ENCODE measurements at regions not wholly inside any gene's neighbourhood (a gene's known extent, or its start where the extent isn't known, plus 50 kb on each side); places are given as distances from the start of the nearest gene placed in this dataset.

GRCh38 chr6:12348530-12349511 lies 58.7 kb downstream of the EDN1 start:
- H3K36me3 ChIP-seq (ENCODE audit: insufficient read depth, low read length) = no peaks in the 10 kb centered on the region; the same call in 1 of the 2 replicates
- 0 out of 2 replicates have a peak, but pooled peaks cover 4% of the 10 kb centered on the region for H3K9me3 ChIP-seq (ENCODE audit: low read length)
- H4K20me1 ChIP-seq (ENCODE audit: insufficient read depth, low read length) = no peaks in the 10 kb centered on the region
- H3K9ac ChIP-seq (ENCODE audit: low read length) = no peak overlapping the region
- no peak overlapping the region for H3K27ac ChIP-seq (ENCODE audit: low read depth, low read length, poor library complexity, severe bottlenecking)
- H3F3A ChIP-seq (ENCODE audit: insufficient read depth, low read length) = no peaks in the 10 kb centered on the region
- TF ChIP-seq CTCF (IDR thresholded peaks at IDR 0.05; ENCODE audit: low read length) (no peak), EZH2 (IDR thresholded peaks at IDR 0.05; ENCODE audit: borderline replicate concordance, low read length) (no peak)
- H3K4me1 ChIP-seq (ENCODE audit: insufficient read depth, low read length, severe bottlenecking) = no peaks in the 10 kb centered on the region
- no peaks in the 10 kb centered on the region for H3K27me3 ChIP-seq (ENCODE audit: insufficient read depth, low read length)
- H3K4me3 ChIP-seq (ENCODE audit: low read depth, low read length, poor library complexity, severe bottlenecking) = no peak overlapping the region
- no peaks in the 10 kb centered on the region for H3K79me2 ChIP-seq (ENCODE audit: insufficient read depth, low read length)
- H2AFZ ChIP-seq (ENCODE audit: low read length) = no peak overlapping the region
- no peaks in the 10 kb centered on the region for H3K9me2 ChIP-seq (ENCODE audit: low read depth, low read length)
- no peak overlapping the region for H3K4me2 ChIP-seq (ENCODE audit: low read length)

DNA sequence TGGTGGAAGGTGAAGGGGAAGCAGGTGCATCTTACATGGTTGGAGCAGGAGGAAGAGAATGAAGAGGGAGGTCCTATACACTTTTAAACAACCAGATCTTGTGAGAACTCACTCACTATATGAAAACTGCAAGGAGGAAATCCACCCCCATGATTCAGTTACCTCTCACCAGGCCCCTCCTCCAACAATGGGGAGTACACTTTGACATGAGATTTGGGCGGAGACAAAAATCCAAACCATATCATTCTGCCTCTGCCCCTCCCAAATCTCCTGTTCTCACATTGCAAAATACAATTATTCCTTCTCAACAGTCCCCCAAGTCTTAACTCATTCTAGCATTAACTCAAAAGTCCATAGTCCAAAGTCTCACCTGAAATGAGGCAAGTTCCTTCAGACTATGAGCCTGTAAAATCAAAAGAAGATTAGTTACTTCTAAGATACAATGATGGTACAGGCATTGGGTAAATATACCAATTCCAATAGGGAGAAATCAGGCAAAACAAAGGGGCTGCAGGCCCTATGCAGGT lies 60.5 kb downstream of the EDN1 start:
- TF ChIP-seq CTCF (IDR thresholded peaks at IDR 0.05; ENCODE audit: low read length) (no peak), EZH2 (IDR thresholded peaks at IDR 0.05; ENCODE audit: borderline replicate concordance, low read length) (no peak)
- Histone ChIP-seq H3K79me2 (ENCODE audit: insufficient read depth, low read length) (no peaks in the 10 kb centered on the region), H3K9me3 (ENCODE audit: low read length) (0 out of 2 replicates have a peak, but pooled peaks cover 4% of the 10 kb centered on the region), H3F3A (ENCODE audit: insufficient read depth, low read length) (no peaks in the 10 kb centered on the region), H3K9me2 (ENCODE audit: low read depth, low read length) (no peaks in the 10 kb centered on the region), H3K27ac (ENCODE audit: low read depth, low read length, poor library complexity, severe bottlenecking) (no peak overlapping the region), H3K9ac (ENCODE audit: low read length) (no peak overlapping the region), H3K27me3 (ENCODE audit: insufficient read depth, low read length) (no peaks in the 10 kb centered on the region), H2AFZ (ENCODE audit: low read length) (no peak overlapping the region), H3K36me3 (ENCODE audit: insufficient read depth, low read length) (no peaks in the 10 kb centered on the region; the same call in 1 of the 2 replicates), H3K4me3 (ENCODE audit: low read depth, low read length, poor library complexity, severe bottlenecking) (no peak overlapping the region), H4K20me1 (ENCODE audit: insufficient read depth, low read length) (no peaks in the 10 kb centered on the region), H3K4me2 (ENCODE audit: low read length) (no peak overlapping the region), H3K4me1 (ENCODE audit: insufficient read depth, low read length, severe bottlenecking) (no peaks in the 10 kb centered on the region)

GRCh38 chr6:12351672-12352071 lies 61.5 kb downstream of the EDN1 start:
- H3K4me2 ChIP-seq (ENCODE audit: low read length) = no peak overlapping the region
- H3K27me3 ChIP-seq (ENCODE audit: insufficient read depth, low read length) = no peaks in the 10 kb centered on the region
- H2AFZ ChIP-seq (ENCODE audit: low read length) = no peak overlapping the region
- no peaks in the 10 kb centered on the region for H4K20me1 ChIP-seq (ENCODE audit: insufficient read depth, low read length)
- no peaks in the 10 kb centered on the region; the same call in 1 of the 2 replicates for H3K36me3 ChIP-seq (ENCODE audit: insufficient read depth, low read length)
- no peaks in the 10 kb centered on the region for H3K79me2 ChIP-seq (ENCODE audit: insufficient read depth, low read length)
- no peak overlapping the region for H3K4me3 ChIP-seq (ENCODE audit: low read depth, low read length, poor library complexity, severe bottlenecking)
- no peak overlapping the region for H3K27ac ChIP-seq (ENCODE audit: low read depth, low read length, poor library complexity, severe bottlenecking)
- TF ChIP-seq CTCF (IDR thresholded peaks at IDR 0.05; ENCODE audit: low read length) (no peak), EZH2 (IDR thresholded peaks at IDR 0.05; ENCODE audit: borderline replicate concordance, low read length) (no peak)
- H3F3A ChIP-seq (ENCODE audit: insufficient read depth, low read length) = no peaks in the 10 kb centered on the region
- H3K4me1 ChIP-seq (ENCODE audit: insufficient read depth, low read length, severe bottlenecking) = no peaks in the 10 kb centered on the region
- 0 out of 2 replicates have a peak, but pooled peaks cover 4% of the 10 kb centered on the region for H3K9me3 ChIP-seq (ENCODE audit: low read length)
- H3K9ac ChIP-seq (ENCODE audit: low read length) = no peak overlapping the region
- H3K9me2 ChIP-seq (ENCODE audit: low read depth, low read length) = no peaks in the 10 kb centered on the region
